Fibroblast of the aortic adventitia (primary cell): ENCODE measurements at regions not wholly inside any gene's neighbourhood (a gene's known extent, or its start where the extent isn't known, plus 50 kb on each side); places are given as distances from the start of the nearest gene placed in this dataset.
"Not testable (repeated sequence)": the region's sequence is repeated elsewhere in the genome, so short reads cannot be mapped to it uniquely, and the experiment has no call there.

Experiments used
- DNase-seq: peaks from one replicate; pipeline ENCODE4 v3.0.0-alpha.2; 2010; ENCODE audit warnings: low read depth
- H3K4me3 ChIP-seq: 2 replicates; pipeline ENCODE4 v1.5.1; 2011; ENCODE audit warnings: low read depth, mild to moderate bottlenecking, control low read depth, low read length, moderate library complexity
- TF ChIP-seq, protein P1 (sequence below): IDR thresholded peaks from 2 replicates; pipeline ENCODE4 v1.5.1; 2011; ENCODE audit warnings: mild to moderate bottlenecking, low read length, control low read depth, inconsistent platforms; ENCODE audit not compliant: insufficient read depth

DNA sequence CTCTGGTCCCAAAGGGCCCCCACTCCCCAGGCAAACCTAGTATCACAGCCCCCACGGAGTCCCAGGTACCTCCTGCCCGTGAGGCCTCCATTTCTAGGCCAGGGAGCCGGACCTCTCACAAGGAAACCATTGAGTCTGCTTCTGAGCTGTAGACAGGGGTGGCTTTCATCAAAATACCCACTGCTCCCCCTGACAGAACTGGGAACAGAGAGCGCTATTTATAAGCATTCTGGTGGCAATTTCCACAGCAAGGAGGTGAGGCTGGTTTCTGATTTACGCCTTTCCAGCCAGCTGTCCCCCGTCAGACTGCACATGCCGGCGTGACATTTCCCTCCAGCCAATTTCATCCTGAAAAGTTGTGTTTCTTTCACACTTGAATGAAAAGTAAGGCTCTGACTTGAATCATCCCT, 407.5 kb upstream of the PRKCQ start:
- DNase-seq, result no peak
- TF ChIP-seq, protein P1, sequence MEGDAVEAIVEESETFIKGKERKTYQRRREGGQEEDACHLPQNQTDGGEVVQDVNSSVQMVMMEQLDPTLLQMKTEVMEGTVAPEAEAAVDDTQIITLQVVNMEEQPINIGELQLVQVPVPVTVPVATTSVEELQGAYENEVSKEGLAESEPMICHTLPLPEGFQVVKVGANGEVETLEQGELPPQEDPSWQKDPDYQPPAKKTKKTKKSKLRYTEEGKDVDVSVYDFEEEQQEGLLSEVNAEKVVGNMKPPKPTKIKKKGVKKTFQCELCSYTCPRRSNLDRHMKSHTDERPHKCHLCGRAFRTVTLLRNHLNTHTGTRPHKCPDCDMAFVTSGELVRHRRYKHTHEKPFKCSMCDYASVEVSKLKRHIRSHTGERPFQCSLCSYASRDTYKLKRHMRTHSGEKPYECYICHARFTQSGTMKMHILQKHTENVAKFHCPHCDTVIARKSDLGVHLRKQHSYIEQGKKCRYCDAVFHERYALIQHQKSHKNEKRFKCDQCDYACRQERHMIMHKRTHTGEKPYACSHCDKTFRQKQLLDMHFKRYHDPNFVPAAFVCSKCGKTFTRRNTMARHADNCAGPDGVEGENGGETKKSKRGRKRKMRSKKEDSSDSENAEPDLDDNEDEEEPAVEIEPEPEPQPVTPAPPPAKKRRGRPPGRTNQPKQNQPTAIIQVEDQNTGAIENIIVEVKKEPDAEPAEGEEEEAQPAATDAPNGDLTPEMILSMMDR, result no peak
- H3K4me3 ChIP-seq, result no peak overlapping the region

DNA sequence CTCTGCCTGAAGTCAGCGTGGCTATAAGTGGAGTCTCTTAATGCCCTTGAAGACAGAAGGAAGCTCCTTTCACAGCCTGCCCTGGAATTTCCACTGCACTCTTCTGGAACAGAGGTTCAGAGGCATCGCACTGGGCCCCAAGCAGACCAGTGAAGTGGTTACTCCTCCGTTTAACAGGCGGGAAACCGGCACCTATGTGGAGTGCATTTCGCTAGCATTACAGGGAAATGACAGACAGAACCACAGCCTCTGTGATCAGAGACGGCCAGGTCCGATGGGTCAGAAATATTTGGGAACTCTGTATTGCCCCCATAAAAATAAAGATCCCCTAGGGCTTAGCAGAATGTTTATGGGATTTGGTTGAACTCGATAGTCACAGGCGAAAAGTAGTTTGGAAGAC, 406.9 kb upstream of the PRKCQ start:
- TF ChIP-seq, protein P1, result no peak
- no peak for DNase-seq
- no peak overlapping the region for H3K4me3 ChIP-seq

DNA sequence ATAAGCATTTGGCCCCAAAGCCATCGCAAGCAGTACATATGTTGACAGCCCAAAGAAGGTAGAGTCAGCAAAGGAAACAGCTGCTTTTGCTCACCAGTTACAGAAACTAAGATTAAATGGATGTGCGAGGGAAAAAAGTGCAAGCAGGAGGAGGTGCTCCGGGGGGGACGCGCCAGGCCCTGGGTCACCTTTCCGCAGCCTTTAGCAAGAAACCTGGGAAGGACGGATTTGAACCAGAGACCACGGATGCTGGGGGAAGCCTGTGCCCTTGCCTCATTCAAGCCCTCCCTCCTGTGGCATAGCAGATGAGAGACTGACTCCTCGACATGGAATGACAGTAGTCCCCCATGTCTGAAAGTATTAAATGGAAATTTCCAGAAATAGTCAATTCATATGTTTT, 405.6 kb upstream of the PRKCQ start:
- TF ChIP-seq, protein P1, result no peak
- no peak for DNase-seq

DNA sequence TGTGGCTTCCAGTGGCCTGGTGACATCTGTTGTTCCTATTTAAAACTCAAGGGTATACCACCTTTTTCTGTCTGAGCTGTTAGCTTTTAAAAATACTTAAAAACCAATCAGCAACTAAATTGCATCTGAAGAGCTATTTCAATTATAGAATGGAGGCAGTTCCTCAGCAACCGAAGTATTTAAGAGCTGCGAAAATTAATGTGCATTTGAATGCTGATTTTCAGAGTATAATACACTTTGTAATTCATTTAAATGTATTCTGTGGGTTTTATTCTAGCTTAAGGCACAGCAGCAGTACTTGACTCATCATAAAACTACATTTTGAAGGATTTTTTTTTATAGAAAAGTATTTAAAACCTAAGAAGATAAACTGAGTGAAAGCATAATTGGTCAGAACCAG, 404.9 kb upstream of the PRKCQ start:
- TF ChIP-seq, protein P1, result no peak

More for the DNA sequence above, 405.6 kb upstream of the PRKCQ start:
- no peak overlapping the region for H3K4me3 ChIP-seq

DNA sequence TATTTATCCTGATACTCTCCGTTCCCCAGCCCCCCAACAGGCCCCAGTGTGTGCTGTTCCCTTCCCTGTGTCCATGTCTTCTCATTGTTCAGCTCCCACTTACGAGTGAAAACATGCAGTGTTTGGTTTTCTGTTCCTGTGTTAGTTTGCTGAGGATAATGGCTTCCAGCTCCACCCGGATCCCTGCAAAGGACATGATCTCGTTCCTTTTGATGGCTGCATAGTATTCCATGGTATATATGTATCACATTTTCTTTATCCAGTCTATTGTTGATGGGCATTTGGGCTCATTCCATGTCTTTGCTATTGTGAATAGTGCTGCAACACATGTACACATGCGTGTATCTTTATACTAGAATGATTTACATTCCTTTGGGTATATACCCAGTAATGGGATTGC, 403.9 kb upstream of the PRKCQ start:
- not testable (repeated sequence) for H3K4me3 ChIP-seq, DNase-seq

More for the DNA sequence above, 404.9 kb upstream of the PRKCQ start:
- H3K4me3 ChIP-seq, result no peak overlapping the region
- no peak for DNase-seq

DNA sequence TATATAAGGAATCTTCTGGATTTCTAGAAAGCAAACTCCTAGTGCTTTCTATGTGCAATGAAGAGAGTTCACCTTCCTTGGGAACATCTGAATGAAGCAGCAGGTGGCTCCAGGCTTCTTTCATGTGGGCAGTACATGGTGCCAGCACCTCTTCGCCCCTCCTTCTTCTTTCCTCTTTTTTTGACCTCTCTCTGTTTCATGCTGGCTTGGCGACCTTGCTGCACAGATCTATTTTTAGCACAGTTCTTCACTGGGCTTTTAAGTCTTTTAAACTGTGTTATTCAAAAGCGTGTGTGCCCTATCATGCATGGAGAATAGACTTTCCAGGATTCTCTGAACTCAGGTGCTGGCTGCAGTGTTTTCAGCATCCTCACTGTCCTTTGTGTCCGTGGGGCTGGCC, 400.3 kb upstream of the PRKCQ start:
- no peak overlapping the region for H3K4me3 ChIP-seq
- TF ChIP-seq, protein P1, result no peak
- DNase-seq, result no peak

DNA sequence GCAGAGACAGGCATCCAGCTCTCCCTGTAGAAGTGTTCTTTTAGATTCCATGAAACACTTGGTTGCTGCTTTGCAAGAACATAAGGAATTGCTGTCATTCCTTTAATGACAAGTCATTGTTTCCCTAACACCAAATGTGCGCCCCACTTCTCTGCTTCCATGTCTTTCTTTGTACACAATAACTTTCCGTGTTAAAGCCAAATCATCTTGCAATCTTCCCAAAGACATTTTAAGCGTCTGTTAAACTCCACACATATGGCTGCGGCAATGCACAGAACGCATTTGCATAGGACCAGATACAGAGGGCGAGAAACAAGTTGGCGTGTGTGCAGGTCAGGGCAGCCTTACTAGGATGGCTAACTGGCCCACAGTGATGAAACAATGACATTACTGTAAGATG, 399.3 kb upstream of the PRKCQ start:
- TF ChIP-seq, protein P1, result no peak
- no peak for DNase-seq
- no peak overlapping the region for H3K4me3 ChIP-seq
